ENCODE measurements at regions not wholly inside any gene's neighbourhood (a gene's known extent, or its start where the extent isn't known, plus 50 kb on each side); places are given as distances from the start of the nearest gene placed in this dataset.
A peak's percentile ranks its signal among the peaks of the same experiment; 100 is the strongest.

- CTCF ChIA-PET (ENCODE audit: unreplicated experiment), result interaction anchor here (0.8 kb wide), 2 partner anchors 13 to 30 kb away, joined by 3 to 4 read pairs; no protein-coding TSS in a partner anchor
Observed at GRCh38 chr16:11401161-11402050, 56.1 kb downstream of the RMI2 start.

GRCh38 chr16:11402051-11402744 lies 56.9 kb downstream of the RMI2 start:
- POLR2A ChIA-PET, result no interaction called here
- CTCF ChIA-PET (ENCODE audit: unreplicated experiment), result no interaction called here
- BruUV-seq (replicated peaks), result no TSS peak

More at GRCh38 chr16:11401161-11402050, 56.1 kb downstream of the RMI2 start:
- Histone ChIP-seq H3K36me3 (ENCODE audit: insufficient read depth, low read length) (no peaks in the 10 kb centered on the region), H3K27ac (ENCODE audit: low read depth, low read length, poor library complexity, severe bottlenecking) (no peak overlapping the region), H3K9me3 (ENCODE audit: low read length) (no peaks in the 10 kb centered on the region), H3K4me3 (ENCODE audit: low read depth, low read length, poor library complexity, severe bottlenecking) (no peak overlapping the region), H3K9me2 (ENCODE audit: insufficient read depth, low read length) (no peaks in the 10 kb centered on the region), H3K79me2 (ENCODE audit: insufficient read depth, low read depth, low read length) (no peaks in the 10 kb centered on the region), H3K4me2 (ENCODE audit: low read length) (no peak overlapping the region), H4K20me1 (ENCODE audit: insufficient read depth, low read length) (no peaks in the 10 kb centered on the region), H3K4me1 (ENCODE audit: insufficient read depth, low read length, poor library complexity, severe bottlenecking) (peaks cover 5% of the 10 kb centered on the region), H2AFZ (ENCODE audit: low read length) (no peak overlapping the region)
- POLR2A ChIA-PET, result interaction anchor here (0.6 kb wide), 1 partner anchor 246 kb away, joined by 4 read pairs; no protein-coding TSS in a partner anchor
- BruUV-seq (replicated peaks), result no TSS peak
- DNase-seq (ENCODE audit: low spot score), result no peak
- intact Hi-C loops (cut with micrococcal nuclease; ENCODE audit: unreplicated experiment), result no loop called here
- TF ChIP-seq CTCF (conservative IDR thresholded peaks at IDR 0.05; ENCODE audit: low read length) (no peak), EZH2phosphoT487 (IDR thresholded peaks at IDR 0.05; ENCODE audit: borderline replicate concordance, low read depth, low read length) (no peak)

More at GRCh38 chr16:11402051-11402744, 56.9 kb downstream of the RMI2 start:
- DNase-seq (ENCODE audit: low spot score), result no peak
- H3K79me2 ChIP-seq (ENCODE audit: insufficient read depth, low read depth, low read length), result no peaks in the 10 kb centered on the region
- H3K4me1 ChIP-seq (ENCODE audit: insufficient read depth, low read length, poor library complexity, severe bottlenecking), result peaks cover 5% of the 10 kb centered on the region
- intact Hi-C loops (cut with micrococcal nuclease; ENCODE audit: unreplicated experiment), result no loop called here
- no peak overlapping the region for H3K4me3 ChIP-seq (ENCODE audit: low read depth, low read length, poor library complexity, severe bottlenecking)
- H3K36me3 ChIP-seq (ENCODE audit: insufficient read depth, low read length), result no peaks in the 10 kb centered on the region
- no peak overlapping the region for H2AFZ ChIP-seq (ENCODE audit: low read length)
- TF ChIP-seq CTCF (conservative IDR thresholded peaks at IDR 0.05; ENCODE audit: low read length), result peak; percentile 40
- TF ChIP-seq EZH2phosphoT487 (IDR thresholded peaks at IDR 0.05; ENCODE audit: borderline replicate concordance, low read depth, low read length), result no peak
- H3K4me2 ChIP-seq (ENCODE audit: low read length), result no peak overlapping the region
- H4K20me1 ChIP-seq (ENCODE audit: insufficient read depth, low read length), result no peaks in the 10 kb centered on the region
- no peaks in the 10 kb centered on the region for H3K9me2 ChIP-seq (ENCODE audit: insufficient read depth, low read length)
- no peak overlapping the region for H3K27ac ChIP-seq (ENCODE audit: low read depth, low read length, poor library complexity, severe bottlenecking)
- no peaks in the 10 kb centered on the region for H3K9me3 ChIP-seq (ENCODE audit: low read length)
